Fibroblast of lung (primary cell): ENCODE measurements at regions not wholly inside any gene's neighbourhood (a gene's known extent, or its start where the extent isn't known, plus 50 kb on each side); places are given as distances from the start of the nearest gene placed in this dataset.

ENCODE experiments used
- DNase-seq, 2 donors: peaks; one replicate each; pipeline versions ENCODE4 v3.0.0 to v3.0.0-alpha.2; 2010; ENCODE audit warnings: low read depth in 2 of 2
- H2AFZ ChIP-seq: 2 replicates; pipeline ENCODE4 v1.5.1; 2012; ENCODE audit warnings: low read length, control low read depth, inconsistent platforms
- H3K27ac ChIP-seq: 2 replicates; pipeline ENCODE4 v1.5.1; 2011; ENCODE audit warnings: low read length, control low read depth; ENCODE audit not compliant: insufficient read depth
- H3K27me3 ChIP-seq: 2 replicates; pipeline ENCODE4 v1.5.1; 2011; ENCODE audit warnings: mild to moderate bottlenecking, low read length; ENCODE audit not compliant: control insufficient read depth, insufficient read depth
- H3K36me3 ChIP-seq: 2 replicates; pipeline ENCODE4 v1.5.1; 2011; ENCODE audit warnings: low read length; ENCODE audit not compliant: control insufficient read depth, insufficient read depth
- H3K4me1 ChIP-seq: 2 replicates; pipeline ENCODE4 v1.5.1; 2011; ENCODE audit warnings: low read length; ENCODE audit not compliant: control insufficient read depth, insufficient read depth; ENCODE audit errors: extremely low read depth
- H3K4me2 ChIP-seq: 2 replicates; pipeline ENCODE4 v1.5.1; 2011; ENCODE audit warnings: low read length, control low read depth; ENCODE audit not compliant: insufficient read depth; ENCODE audit errors: extremely low read depth
- H3K4me3 ChIP-seq, 4 experiments: fragments of 200-600 bp in 1 of 4; sonication (generic) in 1 of 4; replicated peaks in 1 of 4; 2 replicates each; pipeline ENCODE4 v1.5.1; 2011 to 2016; ENCODE audit warnings: low read length in 4 of 4, low read depth in 3 of 4, mild to moderate bottlenecking in 3 of 4, control low read depth in 2 of 4, inconsistent platforms in 1 of 4, mixed read lengths in 1 of 4; ENCODE audit not compliant: insufficient read depth in 1 of 4; ENCODE audit errors: control extremely low read depth in 1 of 4
- H3K79me2 ChIP-seq: 2 replicates; pipeline ENCODE4 v1.5.1; 2012; ENCODE audit warnings: mild to moderate bottlenecking, low read length, inconsistent platforms; ENCODE audit not compliant: control insufficient read depth, insufficient read depth
- H3K9ac ChIP-seq: 2 replicates; pipeline ENCODE4 v1.5.1; 2011; ENCODE audit warnings: mild to moderate bottlenecking, low read length, control low read depth; ENCODE audit not compliant: insufficient read depth
- H3K9me3 ChIP-seq: 2 replicates; pipeline ENCODE4 v1.5.1; 2012; ENCODE audit warnings: low read depth, low read length; ENCODE audit not compliant: control insufficient read depth, insufficient read depth
- H4K20me1 ChIP-seq: 2 replicates; pipeline ENCODE4 v1.5.1; 2011; ENCODE audit warnings: low read length; ENCODE audit not compliant: control insufficient read depth, insufficient read depth; ENCODE audit errors: extremely low read depth
- EZH2 ChIP-seq: IDR thresholded peaks from 2 replicates; pipeline ENCODE4 v1.5.1; 2012; ENCODE audit warnings: low read length, control low read depth, mild to moderate bottlenecking; ENCODE audit errors: missing control alignments
- TF ChIP-seq, protein P1 (sequence below), 2 donors: IDR thresholded peaks in 1 of 2; conservative IDR thresholded peaks in 1 of 2; 1 replicate in 1 of 2; 2 replicates in 1 of 2; pipeline ENCODE4 v1.5.1; 2011 to 2012; ENCODE audit warnings: low read length in 2 of 2, control low read depth in 1 of 2, inconsistent platforms in 1 of 2, low read depth in 1 of 2, mild to moderate bottlenecking in 1 of 2

DNA sequence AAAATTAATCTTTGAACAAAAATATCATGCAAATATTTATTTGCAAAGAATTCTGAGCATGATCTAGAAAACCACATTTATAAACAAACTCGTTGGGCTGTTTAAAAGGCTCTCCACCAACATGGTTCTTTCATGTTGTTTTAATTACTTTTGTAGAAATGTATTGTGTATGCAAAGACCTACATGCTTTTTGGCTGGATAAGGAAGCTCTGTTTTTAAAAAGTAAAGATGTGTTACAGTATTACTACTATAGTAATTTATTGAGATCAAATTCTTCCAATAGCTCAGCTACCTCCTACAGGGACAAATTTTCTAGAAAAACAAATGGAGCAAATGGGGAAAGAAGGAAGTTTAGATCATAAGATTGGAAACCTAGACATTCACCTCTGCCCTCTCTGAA, 177.5 kb upstream of the TTC29 start:
- DNase-seq: peak in 1 of 2 donors; percentile 81

DNA sequence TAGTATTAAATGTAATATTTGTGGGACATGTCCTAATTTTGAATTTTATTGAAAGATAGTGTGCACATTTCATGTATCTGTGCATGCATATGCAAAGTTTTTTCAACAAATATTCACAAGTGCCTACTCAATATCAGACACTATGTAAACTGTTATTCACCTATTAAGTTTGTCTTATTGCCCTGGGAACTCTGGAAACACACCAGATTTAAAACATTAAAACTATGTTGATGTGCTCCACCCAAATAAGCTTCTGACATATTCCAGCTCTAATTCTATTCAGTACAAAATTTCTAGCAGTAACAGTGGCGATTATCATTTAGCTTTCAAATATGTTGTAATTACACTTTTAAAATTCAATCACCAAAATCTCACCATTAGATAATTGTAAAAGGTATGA, 183.1 kb upstream of the TTC29 start:
- TF ChIP-seq EZH2: no peak
- TF ChIP-seq, protein P1, sequence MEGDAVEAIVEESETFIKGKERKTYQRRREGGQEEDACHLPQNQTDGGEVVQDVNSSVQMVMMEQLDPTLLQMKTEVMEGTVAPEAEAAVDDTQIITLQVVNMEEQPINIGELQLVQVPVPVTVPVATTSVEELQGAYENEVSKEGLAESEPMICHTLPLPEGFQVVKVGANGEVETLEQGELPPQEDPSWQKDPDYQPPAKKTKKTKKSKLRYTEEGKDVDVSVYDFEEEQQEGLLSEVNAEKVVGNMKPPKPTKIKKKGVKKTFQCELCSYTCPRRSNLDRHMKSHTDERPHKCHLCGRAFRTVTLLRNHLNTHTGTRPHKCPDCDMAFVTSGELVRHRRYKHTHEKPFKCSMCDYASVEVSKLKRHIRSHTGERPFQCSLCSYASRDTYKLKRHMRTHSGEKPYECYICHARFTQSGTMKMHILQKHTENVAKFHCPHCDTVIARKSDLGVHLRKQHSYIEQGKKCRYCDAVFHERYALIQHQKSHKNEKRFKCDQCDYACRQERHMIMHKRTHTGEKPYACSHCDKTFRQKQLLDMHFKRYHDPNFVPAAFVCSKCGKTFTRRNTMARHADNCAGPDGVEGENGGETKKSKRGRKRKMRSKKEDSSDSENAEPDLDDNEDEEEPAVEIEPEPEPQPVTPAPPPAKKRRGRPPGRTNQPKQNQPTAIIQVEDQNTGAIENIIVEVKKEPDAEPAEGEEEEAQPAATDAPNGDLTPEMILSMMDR (conservative IDR thresholded peaks at IDR 0.05 in 1 of 2, IDR thresholded peaks at IDR 0.05 in 1 of 2; ENCODE audit: low read depth in 1 of 2, low read length in 2 of 2): no peak
- Histone ChIP-seq H3K27ac (no peak overlapping the region), H3K9ac (no peak overlapping the region), H3K79me2 (no peaks in the 10 kb centered on the region), H3K9me3 (no peaks in the 10 kb centered on the region), H4K20me1 (no peaks in the 10 kb centered on the region), H3K4me1 (no peaks in the 10 kb centered on the region), H3K4me2 (no peak overlapping the region), H3K4me3 (no peak overlapping the region), H3K27me3 (no peaks in the 10 kb centered on the region), H2AFZ (no peak overlapping the region), H3K36me3 (no peaks in the 10 kb centered on the region)
- DNase-seq: no peak

More for the DNA sequence above, 177.5 kb upstream of the TTC29 start:
- no peaks in the 10 kb centered on the region for H3K36me3 ChIP-seq
- no peaks in the 10 kb centered on the region for H3K79me2 ChIP-seq
- H3K9ac ChIP-seq: no peak overlapping the region
- no peak overlapping the region for H3K27ac ChIP-seq
- no peaks in the 10 kb centered on the region for H3K27me3 ChIP-seq
- peak overlapping the region; percentile 23 for H3K4me2 ChIP-seq
- no peaks in the 10 kb centered on the region for H3K9me3 ChIP-seq
- no peaks in the 10 kb centered on the region for H4K20me1 ChIP-seq
- H3K4me3 ChIP-seq: no peak overlapping the region
- H3K4me1 ChIP-seq: no peaks in the 10 kb centered on the region
- no peak for TF ChIP-seq EZH2
- TF ChIP-seq, protein P1 (conservative IDR thresholded peaks at IDR 0.05 in 1 of 2, IDR thresholded peaks at IDR 0.05 in 1 of 2; ENCODE audit: low read depth in 1 of 2, low read length in 2 of 2): no peak
- H2AFZ ChIP-seq: no peak overlapping the region

- H3K9ac ChIP-seq: no peak overlapping the region
- H3K4me3 ChIP-seq: no peak overlapping the region
- no peaks in the 10 kb centered on the region for H3K4me1 ChIP-seq
- H3K36me3 ChIP-seq: no peaks in the 10 kb centered on the region
- H4K20me1 ChIP-seq: no peaks in the 10 kb centered on the region
- no peak overlapping the region for H2AFZ ChIP-seq
- H3K27ac ChIP-seq: no peak overlapping the region
- H3K4me2 ChIP-seq: no peak overlapping the region
- no peak for TF ChIP-seq EZH2
- TF ChIP-seq, protein P1 (conservative IDR thresholded peaks at IDR 0.05 in 1 of 2, IDR thresholded peaks at IDR 0.05 in 1 of 2; ENCODE audit: low read depth in 1 of 2, low read length in 2 of 2): no peak
- no peak for DNase-seq
- H3K27me3 ChIP-seq: no peaks in the 10 kb centered on the region
- no peaks in the 10 kb centered on the region for H3K9me3 ChIP-seq
- no peaks in the 10 kb centered on the region for H3K79me2 ChIP-seq
These were observed 184.0 kb upstream of the TTC29 start for GRCh38 chr4:147129687-147130086.
